Type B pancreatic cell (in vitro differentiated cells): ENCODE measurements at regions not wholly inside any gene's neighbourhood (a gene's known extent, or its start where the extent isn't known, plus 50 kb on each side); places are given as distances from the start of the nearest gene placed in this dataset.

Experiments used
- DNase-seq: peaks from one replicate; pipeline ENCODE4 v3.0.0; 2021; ENCODE audit warnings: mixed read lengths; ENCODE audit not compliant: unreplicated experiment; ENCODE audit errors: extremely low spot score
- H3K27ac Mint-ChIP-seq: 2 replicates; pipeline ENCODE4 v1.8.0; 2021; ENCODE audit warnings: mild to moderate bottlenecking, mixed read lengths
- H3K27me3 Mint-ChIP-seq: 2 replicates; pipeline ENCODE4 v1.8.0; 2021; ENCODE audit warnings: mixed read lengths
- H3K36me3 Mint-ChIP-seq: 2 replicates; pipeline ENCODE4 v1.8.0; 2021; ENCODE audit warnings: mixed read lengths
- H3K4me1 Mint-ChIP-seq: one replicate; pipeline ENCODE4 v1.8.0; 2021; ENCODE audit warnings: mixed read lengths; ENCODE audit not compliant: unreplicated experiment
- H3K4me3 Mint-ChIP-seq: 2 replicates; pipeline ENCODE4 v1.8.0; 2021; ENCODE audit warnings: mild to moderate bottlenecking, mixed read lengths
- H3K9me3 Mint-ChIP-seq: 2 replicates; pipeline ENCODE4 v1.8.0; 2021; ENCODE audit warnings: mixed read lengths
- TF ChIP-seq, protein P1 (sequence below): fragments of 200-600 bp; sonication (generic); conservative IDR thresholded peaks from 2 replicates; pipeline ENCODE4 v1.5.0; 2021; ENCODE audit warnings: antibody characterized with exemption, mild to moderate bottlenecking

DNA sequence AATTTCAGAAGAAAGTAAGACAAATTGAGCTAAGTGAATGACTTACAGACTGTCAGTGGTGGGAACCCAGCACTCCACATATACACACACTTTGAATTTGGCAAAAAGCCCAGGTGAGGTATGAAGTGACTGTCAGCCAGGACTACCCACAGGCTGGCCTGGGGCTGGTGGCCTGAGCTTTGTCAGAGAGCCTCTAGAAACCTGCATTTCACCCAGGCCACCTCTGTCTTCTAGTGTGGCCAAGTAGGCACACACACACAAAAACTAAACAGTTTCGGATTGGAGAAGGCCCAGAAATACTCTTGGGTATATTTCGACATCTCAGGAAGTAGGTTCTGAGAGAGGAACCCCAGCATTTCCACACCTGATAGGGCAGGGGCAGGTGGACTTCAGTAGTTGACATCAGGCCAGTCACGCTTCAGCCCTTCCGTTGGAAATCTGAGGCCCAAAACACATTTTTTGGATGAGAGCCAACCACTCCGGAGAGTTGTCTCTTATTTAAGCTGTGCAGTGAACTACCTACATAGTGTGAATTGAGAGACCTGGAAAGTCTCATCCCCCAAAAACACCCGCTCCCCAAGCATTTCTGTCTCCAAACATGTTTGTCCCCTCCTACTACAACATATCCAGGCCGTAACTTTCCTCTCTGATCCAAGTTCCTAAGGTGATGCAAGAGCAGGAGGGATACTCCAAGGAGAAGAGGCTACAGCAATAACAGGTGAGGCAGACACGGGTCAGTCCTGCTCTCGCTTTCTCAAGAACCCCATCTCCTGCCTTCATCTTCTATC, 167.2 kb upstream of the PROX1 start:
- Mint-ChIP-seq H3K4me3 (no peak overlapping the region), H3K9me3 (no peaks in the 10 kb centered on the region), H3K36me3 (no peaks in the 10 kb centered on the region), H3K27ac (no peak overlapping the region), H3K4me1 (peaks cover 5% of the 10 kb centered on the region), H3K27me3 (no peaks in the 10 kb centered on the region)
- TF ChIP-seq, protein P1, sequence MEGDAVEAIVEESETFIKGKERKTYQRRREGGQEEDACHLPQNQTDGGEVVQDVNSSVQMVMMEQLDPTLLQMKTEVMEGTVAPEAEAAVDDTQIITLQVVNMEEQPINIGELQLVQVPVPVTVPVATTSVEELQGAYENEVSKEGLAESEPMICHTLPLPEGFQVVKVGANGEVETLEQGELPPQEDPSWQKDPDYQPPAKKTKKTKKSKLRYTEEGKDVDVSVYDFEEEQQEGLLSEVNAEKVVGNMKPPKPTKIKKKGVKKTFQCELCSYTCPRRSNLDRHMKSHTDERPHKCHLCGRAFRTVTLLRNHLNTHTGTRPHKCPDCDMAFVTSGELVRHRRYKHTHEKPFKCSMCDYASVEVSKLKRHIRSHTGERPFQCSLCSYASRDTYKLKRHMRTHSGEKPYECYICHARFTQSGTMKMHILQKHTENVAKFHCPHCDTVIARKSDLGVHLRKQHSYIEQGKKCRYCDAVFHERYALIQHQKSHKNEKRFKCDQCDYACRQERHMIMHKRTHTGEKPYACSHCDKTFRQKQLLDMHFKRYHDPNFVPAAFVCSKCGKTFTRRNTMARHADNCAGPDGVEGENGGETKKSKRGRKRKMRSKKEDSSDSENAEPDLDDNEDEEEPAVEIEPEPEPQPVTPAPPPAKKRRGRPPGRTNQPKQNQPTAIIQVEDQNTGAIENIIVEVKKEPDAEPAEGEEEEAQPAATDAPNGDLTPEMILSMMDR = no peak
- DNase-seq = no peak

DNA sequence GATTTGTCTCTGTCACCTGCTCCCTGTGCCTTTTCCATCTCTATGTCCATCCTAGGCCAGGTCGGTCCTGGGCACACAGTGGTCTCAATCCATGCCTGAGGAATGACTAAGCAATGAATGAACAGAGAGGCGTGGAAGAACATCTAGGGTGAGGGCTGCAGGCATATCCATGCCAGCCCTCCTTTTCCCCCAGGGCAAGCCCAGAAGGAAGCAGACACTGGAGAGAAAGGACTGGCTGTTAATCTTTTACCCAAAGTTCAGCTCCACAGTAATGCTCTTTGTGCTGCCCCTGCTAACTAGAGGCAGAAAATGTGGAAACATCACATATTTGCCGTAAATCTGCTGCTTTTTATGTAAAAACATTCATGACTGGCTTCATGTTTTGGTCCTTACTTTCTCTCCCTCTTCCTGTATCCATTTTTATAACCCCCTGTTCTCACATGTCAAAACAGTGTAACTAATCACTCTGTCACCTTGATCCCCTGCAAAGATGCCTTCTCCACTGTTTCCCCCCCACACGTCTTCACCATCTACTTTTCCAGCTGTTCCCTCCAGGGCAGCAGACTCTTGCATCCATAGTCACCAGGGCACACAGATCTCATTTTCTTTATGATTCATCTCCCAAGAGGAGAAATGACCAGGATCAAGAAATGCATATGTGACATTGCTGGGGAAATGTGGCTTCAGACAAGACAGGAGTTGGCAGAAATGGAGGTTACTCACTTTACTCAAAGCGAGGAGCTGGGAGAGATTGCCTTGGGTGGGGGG, 166.4 kb upstream of the PROX1 start:
- H3K27me3 Mint-ChIP-seq = no peaks in the 10 kb centered on the region

DNA sequence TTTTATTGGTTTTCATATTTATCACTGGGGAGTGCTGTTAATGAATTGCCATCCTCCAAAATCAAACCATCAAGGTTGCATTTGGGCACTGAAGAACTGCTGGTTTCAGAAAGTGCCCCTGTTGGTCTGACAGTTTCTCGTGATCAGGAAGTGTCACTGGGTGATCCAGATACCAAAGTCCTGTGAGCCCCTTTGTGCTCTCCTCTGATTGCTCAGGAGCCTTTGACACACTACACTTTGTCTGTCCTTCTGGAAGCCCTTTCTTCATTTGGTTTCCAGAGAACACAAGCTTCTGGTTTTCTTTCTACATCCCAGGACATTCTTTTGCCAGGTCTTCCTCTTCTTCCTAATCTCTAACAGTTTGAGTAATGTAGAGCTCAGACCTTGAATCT, 165.8 kb upstream of the PROX1 start:
- Mint-ChIP-seq H3K36me3 (no peaks in the 10 kb centered on the region), H3K27me3 (no peaks in the 10 kb centered on the region), H3K4me1 (peaks cover 5% of the 10 kb centered on the region), H3K27ac (no peak overlapping the region), H3K9me3 (no peaks in the 10 kb centered on the region), H3K4me3 (no peak overlapping the region)
- no peak for DNase-seq
- TF ChIP-seq, protein P1 = no peak

More for the DNA sequence above, 166.4 kb upstream of the PROX1 start:
- Mint-ChIP-seq H3K27ac (no peak overlapping the region), H3K4me3 (no peak overlapping the region), H3K9me3 (no peaks in the 10 kb centered on the region), H3K36me3 (no peaks in the 10 kb centered on the region), H3K4me1 (peaks cover 5% of the 10 kb centered on the region)
- TF ChIP-seq, protein P1 = no peak
- no peak for DNase-seq

DNA sequence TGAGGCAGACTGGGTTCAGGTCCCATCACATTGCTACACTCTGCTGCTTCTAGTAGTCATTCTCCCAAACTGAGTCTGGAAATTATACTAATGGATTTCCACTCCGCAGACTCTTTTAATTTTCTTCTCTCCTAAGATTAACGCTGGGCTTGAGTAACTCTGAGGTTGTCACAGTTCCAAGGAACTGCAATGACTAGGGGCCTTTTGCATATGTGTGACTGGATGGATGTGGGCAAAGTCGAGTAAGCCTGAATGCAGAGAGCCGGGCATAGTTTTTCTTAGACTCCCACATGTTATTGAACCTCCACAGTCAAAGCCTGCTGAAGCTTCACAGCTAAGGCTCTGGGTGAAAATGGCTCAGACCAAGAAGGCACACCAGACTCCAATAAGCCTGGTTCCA, 160.9 kb upstream of the PROX1 start:
- H3K9me3 Mint-ChIP-seq = no peaks in the 10 kb centered on the region
- H3K36me3 Mint-ChIP-seq = no peaks in the 10 kb centered on the region
- H3K27me3 Mint-ChIP-seq = no peaks in the 10 kb centered on the region
- no peaks in the 10 kb centered on the region for H3K4me1 Mint-ChIP-seq
- H3K27ac Mint-ChIP-seq = no peak overlapping the region
- no peak overlapping the region for H3K4me3 Mint-ChIP-seq
- DNase-seq = no peak
- TF ChIP-seq, protein P1 = no peak

DNA sequence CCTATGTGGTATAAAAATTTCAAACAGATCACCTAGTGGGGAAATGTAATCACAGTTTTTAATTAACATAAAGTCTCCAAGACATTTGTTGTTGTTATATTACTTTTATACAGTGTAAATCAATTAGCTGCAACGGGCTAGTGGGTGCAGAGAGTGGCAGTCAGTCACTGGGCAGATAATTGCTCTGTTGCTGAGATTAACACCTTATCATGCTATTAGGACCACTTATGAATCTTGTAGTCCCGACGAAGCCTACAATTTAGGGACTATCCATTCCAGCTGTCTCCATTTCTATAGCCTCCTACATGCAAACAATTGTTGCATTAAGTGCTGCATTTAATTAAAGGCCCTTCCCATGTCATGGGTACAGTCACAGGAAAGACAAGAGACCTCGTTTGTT, 158.9 kb upstream of the PROX1 start:
- Mint-ChIP-seq H3K27ac (no peak overlapping the region), H3K4me3 (no peak overlapping the region), H3K27me3 (no peaks in the 10 kb centered on the region), H3K36me3 (no peaks in the 10 kb centered on the region), H3K4me1 (no peaks in the 10 kb centered on the region), H3K9me3 (peaks cover 5% of the 10 kb centered on the region)
- TF ChIP-seq, protein P1 = no peak
- no peak for DNase-seq
